HL-60 (cell line): ENCODE measurements at regions not wholly inside any gene's neighbourhood (a gene's known extent, or its start where the extent isn't known, plus 50 kb on each side); places are given as distances from the start of the nearest gene placed in this dataset.

ENCODE experiments used
- DNase-seq, 2 experiments: peaks; one replicate each; pipeline ENCODE4 v3.0.0-alpha.2; 2010 to 2020; ENCODE audit warnings: low read depth in 1 of 2, low spot score in 1 of 2
- H3K27ac ChIP-seq: fragments of 250-450 bp; sonication (Bioruptor Pico); replicated peaks from 2 replicates; pipeline ENCODE4 v1.5.1; 2020; ENCODE audit warnings: mild to moderate bottlenecking, moderate library complexity
- H3K27me3 ChIP-seq: fragments of 250-450 bp; sonication (Bioruptor Pico); 2 replicates; pipeline ENCODE4 v1.5.1; 2021; ENCODE audit warnings: mild to moderate bottlenecking, moderate library complexity; ENCODE audit not compliant: insufficient read depth, poor library complexity, severe bottlenecking
- H3K4me3 ChIP-seq: replicated peaks from 2 replicates; pipeline ENCODE4 v1.5.1; 2011; ENCODE audit warnings: mild to moderate bottlenecking, control low read depth, low read length; ENCODE audit not compliant: insufficient read depth
- CTCF ChIP-seq: IDR thresholded peaks from one replicate; pipeline ENCODE4 v1.5.1; 2011; ENCODE audit warnings: low read length, control low read depth, inconsistent platforms; ENCODE audit not compliant: insufficient read depth
- GABPA ChIP-seq: IDR thresholded peaks from 2 replicates; pipeline ENCODE4 v1.6.1; 2012; ENCODE audit warnings: low read depth
- POLR2AphosphoS5 ChIP-seq: IDR thresholded peaks from 2 replicates; pipeline ENCODE4 v1.6.1; 2012; ENCODE audit warnings: low read depth
- SPI1 ChIP-seq: IDR thresholded peaks from 2 replicates; pipeline ENCODE4 v1.6.1; 2012; ENCODE audit warnings: low read depth, mild to moderate bottlenecking, borderline replicate concordance
- TF ChIP-seq, protein P1 (sequence below): IDR thresholded peaks from 2 replicates; pipeline ENCODE4 v1.6.1; 2012; ENCODE audit warnings: low read depth; ENCODE audit not compliant: insufficient replicate concordance

- H3K27ac ChIP-seq: no peak overlapping the region
- no peak for TF ChIP-seq SPI1
- TF ChIP-seq, protein P1, sequence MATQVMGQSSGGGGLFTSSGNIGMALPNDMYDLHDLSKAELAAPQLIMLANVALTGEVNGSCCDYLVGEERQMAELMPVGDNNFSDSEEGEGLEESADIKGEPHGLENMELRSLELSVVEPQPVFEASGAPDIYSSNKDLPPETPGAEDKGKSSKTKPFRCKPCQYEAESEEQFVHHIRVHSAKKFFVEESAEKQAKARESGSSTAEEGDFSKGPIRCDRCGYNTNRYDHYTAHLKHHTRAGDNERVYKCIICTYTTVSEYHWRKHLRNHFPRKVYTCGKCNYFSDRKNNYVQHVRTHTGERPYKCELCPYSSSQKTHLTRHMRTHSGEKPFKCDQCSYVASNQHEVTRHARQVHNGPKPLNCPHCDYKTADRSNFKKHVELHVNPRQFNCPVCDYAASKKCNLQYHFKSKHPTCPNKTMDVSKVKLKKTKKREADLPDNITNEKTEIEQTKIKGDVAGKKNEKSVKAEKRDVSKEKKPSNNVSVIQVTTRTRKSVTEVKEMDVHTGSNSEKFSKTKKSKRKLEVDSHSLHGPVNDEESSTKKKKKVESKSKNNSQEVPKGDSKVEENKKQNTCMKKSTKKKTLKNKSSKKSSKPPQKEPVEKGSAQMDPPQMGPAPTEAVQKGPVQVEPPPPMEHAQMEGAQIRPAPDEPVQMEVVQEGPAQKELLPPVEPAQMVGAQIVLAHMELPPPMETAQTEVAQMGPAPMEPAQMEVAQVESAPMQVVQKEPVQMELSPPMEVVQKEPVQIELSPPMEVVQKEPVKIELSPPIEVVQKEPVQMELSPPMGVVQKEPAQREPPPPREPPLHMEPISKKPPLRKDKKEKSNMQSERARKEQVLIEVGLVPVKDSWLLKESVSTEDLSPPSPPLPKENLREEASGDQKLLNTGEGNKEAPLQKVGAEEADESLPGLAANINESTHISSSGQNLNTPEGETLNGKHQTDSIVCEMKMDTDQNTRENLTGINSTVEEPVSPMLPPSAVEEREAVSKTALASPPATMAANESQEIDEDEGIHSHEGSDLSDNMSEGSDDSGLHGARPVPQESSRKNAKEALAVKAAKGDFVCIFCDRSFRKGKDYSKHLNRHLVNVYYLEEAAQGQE: no peak
- no peak overlapping the region for H3K4me3 ChIP-seq
- H3K27me3 ChIP-seq: no peaks in the 10 kb centered on the region
- no peak for DNase-seq
Observed at GRCh38 chr12:17511369-17511768, 578.6 kb downstream of the RERGL start.

- TF ChIP-seq POLR2AphosphoS5: no peak
- no peak for TF ChIP-seq GABPA
Observed at GRCh38 chr12:17507336-17507735, 582.7 kb downstream of the RERGL start.

GRCh38 chr12:17503742-17504141 is 586.3 kb downstream of the RERGL start:
- Histone ChIP-seq H3K27ac (no peak overlapping the region), H3K27me3 (no peaks in the 10 kb centered on the region), H3K4me3 (no peak overlapping the region)
- TF ChIP-seq GABPA: no peak
- TF ChIP-seq CTCF: no peak
- TF ChIP-seq, protein P1: no peak
- TF ChIP-seq POLR2AphosphoS5: no peak
- no peak for TF ChIP-seq SPI1
- no peak for DNase-seq

More at GRCh38 chr12:17507336-17507735, 582.7 kb downstream of the RERGL start:
- no peak overlapping the region for H3K27ac ChIP-seq
- no peak for DNase-seq
- H3K4me3 ChIP-seq: no peak overlapping the region
- no peaks in the 10 kb centered on the region for H3K27me3 ChIP-seq

DNA sequence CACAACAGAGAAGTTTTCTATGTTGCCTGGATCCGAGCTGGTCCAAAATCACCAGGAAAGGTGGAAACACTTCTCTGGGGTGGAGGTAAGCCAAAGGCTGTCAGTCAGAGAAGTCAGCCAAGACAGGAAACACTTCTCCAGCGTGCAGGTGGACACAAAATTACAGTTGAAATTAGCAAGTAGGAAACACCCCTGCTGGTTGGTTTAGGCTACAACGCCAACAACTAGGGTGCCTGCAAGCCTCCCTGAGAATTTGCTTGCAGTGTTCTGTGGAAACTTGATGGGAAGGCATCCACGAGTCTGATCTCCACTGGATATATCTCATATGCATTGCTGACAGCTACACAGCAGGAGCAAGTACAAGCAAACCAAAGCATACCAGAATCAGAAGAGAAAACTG is 600.5 kb downstream of the RERGL start:
- no peak for DNase-seq
- Histone ChIP-seq H3K27me3 (no peaks in the 10 kb centered on the region), H3K27ac (no peak overlapping the region), H3K4me3 (no peak overlapping the region)
- no peak for TF ChIP-seq GABPA
- TF ChIP-seq SPI1: no peak
- no peak for TF ChIP-seq POLR2AphosphoS5
- TF ChIP-seq, protein P1: no peak
- TF ChIP-seq CTCF: no peak
